ENCODE measurements at regions not wholly inside any gene's neighbourhood (a gene's known extent, or its start where the extent isn't known, plus 50 kb on each side); places are given as distances from the start of the nearest gene placed in this dataset.

GRCh38 chr3:152970851-152971250 is 135.9 kb downstream of the P2RY1 start:
- Mint-ChIP-seq H3K27me3 (peaks cover 0 to 5% of the 10 kb centered on the region in 2 donors), H3K9me3 (peaks cover 0 to 5% (median 0%) of the 10 kb centered on the region in 8 donors), H3K4me3 (no peak overlapping the region), H3K4me1 (no peaks in the 10 kb centered on the region), H3K27ac (no peak overlapping the region), H3K36me3 (no peaks in the 10 kb centered on the region)
- Histone ChIP-seq H3K4me1 (ENCODE audit: insufficient read depth, low read length) (no peaks in the 10 kb centered on the region), H3K36me3 (ENCODE audit: insufficient read depth, low read length) (no peaks in the 10 kb centered on the region), H3K4me3 (ENCODE audit: low read length in 2 of 2) (no peak overlapping the region), H3K9me3 (ENCODE audit: control insufficient read depth in 1 of 2, low read length in 2 of 2) (no peaks in the 10 kb centered on the region), H3K27me3 (ENCODE audit: insufficient read depth, low read length) (no peaks in the 10 kb centered on the region), H3K27ac (ENCODE audit: low read depth, low read length) (no peak overlapping the region)
- intact Hi-C loops (cut with micrococcal nuclease), result no loop called here
- CTCF ChIA-PET (ENCODE audit: partially characterized antibody), result no interaction called here
- POLR2A ChIA-PET (ENCODE audit: partially characterized antibody), result no interaction called here
- no peak for DNase-seq

GRCh38 chr3:152971880-152972279 is 136.9 kb downstream of the P2RY1 start:
- Histone ChIP-seq H3K27ac (ENCODE audit: low read depth, low read length) (no peak overlapping the region), H3K4me1 (ENCODE audit: insufficient read depth, low read length) (no peaks in the 10 kb centered on the region), H3K9me3 (ENCODE audit: control insufficient read depth in 1 of 2, low read length in 2 of 2) (no peaks in the 10 kb centered on the region), H3K4me3 (ENCODE audit: low read length in 2 of 2) (no peak overlapping the region), H3K27me3 (ENCODE audit: insufficient read depth, low read length) (no peaks in the 10 kb centered on the region), H3K36me3 (ENCODE audit: insufficient read depth, low read length) (no peaks in the 10 kb centered on the region)
- H3K4me1 Mint-ChIP-seq, result no peaks in the 10 kb centered on the region
- DNase-seq, result no peak
- H3K4me3 Mint-ChIP-seq, result no peak overlapping the region
- H3K27me3 Mint-ChIP-seq, result peaks cover under 1 to 5% of the 10 kb centered on the region in 2 donors
- ChIA-PET CTCF (ENCODE audit: partially characterized antibody) (no interaction called here), POLR2A (ENCODE audit: partially characterized antibody) (no interaction called here)
- H3K9me3 Mint-ChIP-seq, result peaks cover 0 to 2% (median 0%) of the 10 kb centered on the region in 8 donors
- H3K27ac Mint-ChIP-seq, result no peak overlapping the region
- intact Hi-C loops (cut with micrococcal nuclease), result no loop called here
- H3K36me3 Mint-ChIP-seq, result no peaks in the 10 kb centered on the region

DNA sequence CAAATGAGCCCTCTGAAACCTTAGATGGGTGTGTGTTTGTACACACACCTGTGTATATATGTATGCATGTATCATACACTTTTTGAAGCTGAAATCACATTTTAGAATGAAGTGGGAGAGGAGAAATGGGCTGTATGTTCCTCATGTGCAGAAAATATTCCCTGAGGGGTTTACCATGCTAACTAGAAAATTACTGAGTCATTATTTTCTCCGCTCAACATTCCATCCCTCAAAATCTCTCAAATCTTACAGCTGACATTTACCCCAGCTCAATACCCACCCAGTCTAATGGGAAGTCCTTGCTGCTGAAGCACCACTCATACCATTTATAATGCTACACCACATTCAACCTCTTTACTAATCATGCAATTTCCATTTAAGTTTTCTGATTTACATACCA is 138.6 kb downstream of the P2RY1 start:
- Histone ChIP-seq H3K27me3 (ENCODE audit: insufficient read depth, low read length) (no peaks in the 10 kb centered on the region), H3K36me3 (ENCODE audit: insufficient read depth, low read length) (no peaks in the 10 kb centered on the region), H3K4me1 (ENCODE audit: insufficient read depth, low read length) (no peaks in the 10 kb centered on the region), H3K9me3 (ENCODE audit: control insufficient read depth in 1 of 2, low read length in 2 of 2) (no peaks in the 10 kb centered on the region), H3K27ac (ENCODE audit: low read depth, low read length) (no peak overlapping the region), H3K4me3 (ENCODE audit: low read length in 2 of 2) (no peak overlapping the region)
- Mint-ChIP-seq H3K4me3 (no peak overlapping the region), H3K9me3 (no peaks in the 10 kb centered on the region), H3K27me3 (peaks cover 3 to 10% of the 10 kb centered on the region in 2 donors), H3K36me3 (no peaks in the 10 kb centered on the region), H3K27ac (no peak overlapping the region), H3K4me1 (no peaks in the 10 kb centered on the region)
- ChIA-PET CTCF (ENCODE audit: partially characterized antibody) (no interaction called here), POLR2A (ENCODE audit: partially characterized antibody) (no interaction called here)
- no peak for DNase-seq
- intact Hi-C loops (cut with micrococcal nuclease), result no loop called here

DNA sequence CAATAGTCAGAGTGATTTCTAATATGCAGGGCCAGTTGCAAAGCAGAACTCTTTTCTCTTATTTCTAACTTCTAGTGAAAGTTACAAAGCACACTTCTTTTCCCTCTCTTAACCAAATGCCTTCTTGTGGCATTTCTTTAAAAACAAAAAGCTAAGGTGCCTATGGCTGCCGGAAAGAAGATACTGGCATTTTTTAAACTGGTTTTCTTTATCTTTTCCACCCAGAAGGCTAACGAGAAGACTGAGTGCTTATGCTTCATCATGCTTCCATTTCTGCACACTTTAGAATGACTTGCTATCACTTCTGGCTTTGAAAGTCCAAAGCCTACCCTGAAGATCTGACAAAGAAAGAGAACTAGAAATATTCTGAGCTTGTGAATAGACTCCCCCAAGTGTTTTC is 141.3 kb downstream of the P2RY1 start:
- no peaks in the 10 kb centered on the region for H3K9me3 Mint-ChIP-seq
- DNase-seq, result no peak
- peaks cover 6 to 11% of the 10 kb centered on the region in 2 donors for H3K27me3 Mint-ChIP-seq
- no peak overlapping the region for H3K4me3 Mint-ChIP-seq
- no peaks in the 10 kb centered on the region for H3K4me1 ChIP-seq (ENCODE audit: insufficient read depth, low read length)
- intact Hi-C loops (cut with micrococcal nuclease), result no loop called here
- no peaks in the 10 kb centered on the region for H3K9me3 ChIP-seq (ENCODE audit: control insufficient read depth in 1 of 2, low read length in 2 of 2)
- no peaks in the 10 kb centered on the region for H3K27me3 ChIP-seq (ENCODE audit: insufficient read depth, low read length)
- H3K27ac Mint-ChIP-seq, result no peak overlapping the region
- ChIA-PET CTCF (ENCODE audit: partially characterized antibody) (no interaction called here), POLR2A (ENCODE audit: partially characterized antibody) (no interaction called here)
- no peaks in the 10 kb centered on the region for H3K36me3 Mint-ChIP-seq
- no peak overlapping the region for H3K27ac ChIP-seq (ENCODE audit: low read depth, low read length)
- H3K4me3 ChIP-seq (ENCODE audit: low read length in 2 of 2), result no peak overlapping the region
- H3K4me1 Mint-ChIP-seq, result no peaks in the 10 kb centered on the region
- H3K36me3 ChIP-seq (ENCODE audit: insufficient read depth, low read length), result no peaks in the 10 kb centered on the region

- Mint-ChIP-seq H3K9me3 (no peaks in the 10 kb centered on the region), H3K4me1 (no peaks in the 10 kb centered on the region), H3K4me3 (no peak overlapping the region), H3K36me3 (no peaks in the 10 kb centered on the region), H3K27ac (no peak overlapping the region), H3K27me3 (peaks cover 11 to 16% of the 10 kb centered on the region in 2 donors)
- Histone ChIP-seq H3K27ac (ENCODE audit: low read depth, low read length) (no peak overlapping the region), H3K4me3 (ENCODE audit: low read length in 2 of 2) (no peak overlapping the region), H3K36me3 (ENCODE audit: insufficient read depth, low read length) (no peaks in the 10 kb centered on the region), H3K9me3 (ENCODE audit: control insufficient read depth in 1 of 2, low read length in 2 of 2) (no peaks in the 10 kb centered on the region), H3K27me3 (ENCODE audit: insufficient read depth, low read length) (no peaks in the 10 kb centered on the region), H3K4me1 (ENCODE audit: insufficient read depth, low read length) (no peaks in the 10 kb centered on the region)
- ChIA-PET CTCF (ENCODE audit: partially characterized antibody) (no interaction called here), POLR2A (ENCODE audit: partially characterized antibody) (no interaction called here)
- no peak for DNase-seq
- intact Hi-C loops (cut with micrococcal nuclease), result no loop called here
Measured at GRCh38 chr3:152977366-152977765, 142.4 kb downstream of the P2RY1 start.

DNA sequence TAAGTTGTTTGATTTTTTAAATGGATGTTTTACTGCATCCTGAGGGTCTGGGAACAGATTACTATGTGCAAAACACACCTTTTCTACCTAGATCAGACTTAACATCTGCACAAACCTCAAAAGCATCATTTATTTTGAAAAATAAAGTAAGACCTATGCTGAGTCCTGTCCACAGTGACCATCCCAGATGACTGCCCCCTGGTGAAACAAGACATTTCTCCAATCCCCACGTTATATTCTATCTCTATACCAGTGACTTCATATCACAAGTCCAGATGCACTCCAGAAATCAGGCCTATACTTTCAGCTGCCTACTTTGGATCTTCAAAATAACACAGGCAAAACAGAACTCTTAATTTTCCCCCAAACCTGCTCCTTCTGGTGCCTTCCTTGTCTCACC is 143.2 kb downstream of the P2RY1 start:
- Histone ChIP-seq H3K4me1 (ENCODE audit: insufficient read depth, low read length) (no peaks in the 10 kb centered on the region), H3K27me3 (ENCODE audit: insufficient read depth, low read length) (no peaks in the 10 kb centered on the region), H3K9me3 (ENCODE audit: control insufficient read depth in 1 of 2, low read length in 2 of 2) (no peaks in the 10 kb centered on the region), H3K36me3 (ENCODE audit: insufficient read depth, low read length) (no peaks in the 10 kb centered on the region), H3K27ac (ENCODE audit: low read depth, low read length) (no peak overlapping the region), H3K4me3 (ENCODE audit: low read length in 2 of 2) (no peak overlapping the region)
- no peaks in the 10 kb centered on the region for H3K4me1 Mint-ChIP-seq
- H3K9me3 Mint-ChIP-seq, result no peaks in the 10 kb centered on the region
- no peaks in the 10 kb centered on the region for H3K36me3 Mint-ChIP-seq
- ChIA-PET POLR2A (ENCODE audit: partially characterized antibody) (no interaction called here), CTCF (ENCODE audit: partially characterized antibody) (no interaction called here)
- H3K27me3 Mint-ChIP-seq, result peaks cover 16 to 17% of the 10 kb centered on the region in 2 donors
- H3K27ac Mint-ChIP-seq, result no peak overlapping the region
- DNase-seq, result no peak
- intact Hi-C loops (cut with micrococcal nuclease), result no loop called here
- H3K4me3 Mint-ChIP-seq, result no peak overlapping the region

DNA sequence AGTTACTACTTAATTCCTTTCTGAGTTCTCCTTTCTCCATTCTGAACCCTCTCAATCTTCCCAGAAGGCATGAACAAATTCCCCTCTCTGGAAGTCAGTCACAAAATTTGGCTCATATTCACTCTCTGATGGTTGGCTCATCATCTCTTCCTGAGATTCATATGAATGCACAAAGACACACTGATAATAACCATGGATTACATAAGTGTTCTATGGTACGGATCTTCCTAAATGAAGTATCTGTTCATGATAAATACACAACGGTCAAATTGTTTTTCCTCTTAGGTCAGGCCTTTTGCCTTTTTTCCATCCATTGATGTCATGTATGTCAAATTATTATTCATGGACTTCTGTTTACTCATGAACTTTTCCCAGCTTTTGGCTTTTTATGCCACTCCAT is 162.6 kb downstream of the P2RY1 start:
- H3K9me3 Mint-ChIP-seq, result no peaks in the 10 kb centered on the region
- Histone ChIP-seq H3K27me3 (ENCODE audit: insufficient read depth, low read length) (no peaks in the 10 kb centered on the region), H3K9me3 (ENCODE audit: control insufficient read depth in 1 of 2, low read length in 2 of 2) (no peaks in the 10 kb centered on the region), H3K4me1 (ENCODE audit: insufficient read depth, low read length) (no peaks in the 10 kb centered on the region), H3K4me3 (ENCODE audit: low read length in 2 of 2) (no peak overlapping the region), H3K27ac (ENCODE audit: low read depth, low read length) (no peak overlapping the region), H3K36me3 (ENCODE audit: insufficient read depth, low read length) (no peaks in the 10 kb centered on the region)
- ChIA-PET POLR2A (ENCODE audit: partially characterized antibody) (no interaction called here), CTCF (ENCODE audit: partially characterized antibody) (no interaction called here)
- no peak for DNase-seq
- no peak overlapping the region for H3K4me3 Mint-ChIP-seq
- peaks cover 0 to 3% (median under 1%) of the 10 kb centered on the region in 4 donors for H3K4me1 Mint-ChIP-seq
- H3K27ac Mint-ChIP-seq, result no peak overlapping the region
- H3K27me3 Mint-ChIP-seq, result peaks cover 3 to 18% of the 10 kb centered on the region in 2 donors
- H3K36me3 Mint-ChIP-seq, result no peaks in the 10 kb centered on the region
- intact Hi-C loops (cut with micrococcal nuclease), result no loop called here

DNA sequence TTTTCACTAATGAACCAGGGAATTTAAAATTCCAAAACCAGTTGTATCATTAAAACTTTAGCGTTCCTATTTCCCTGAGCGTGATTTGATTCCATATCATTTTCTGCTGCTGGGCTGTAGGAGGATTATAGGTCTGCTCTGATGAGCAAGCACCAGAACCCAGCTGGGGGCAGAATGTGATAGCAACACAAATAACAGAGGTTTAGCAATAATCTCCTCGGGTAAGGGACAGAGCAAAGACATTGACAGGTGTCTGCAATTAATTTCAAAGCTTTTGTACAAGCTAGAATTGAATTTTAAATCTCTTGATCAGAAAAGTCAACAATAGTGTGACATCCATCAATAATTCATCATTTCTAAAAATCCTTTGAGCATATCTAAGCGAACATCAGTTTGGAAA is 163.4 kb upstream of the RAP2B start:
- Histone ChIP-seq H3K4me3 (ENCODE audit: low read length in 2 of 2) (no peak overlapping the region), H3K4me1 (ENCODE audit: insufficient read depth, low read length) (no peaks in the 10 kb centered on the region), H3K9me3 (ENCODE audit: control insufficient read depth in 1 of 2, low read length in 2 of 2) (no peaks in the 10 kb centered on the region), H3K36me3 (ENCODE audit: insufficient read depth, low read length) (no peaks in the 10 kb centered on the region), H3K27me3 (ENCODE audit: insufficient read depth, low read length) (no peaks in the 10 kb centered on the region), H3K27ac (ENCODE audit: low read depth, low read length) (no peak overlapping the region)
- ChIA-PET CTCF (ENCODE audit: partially characterized antibody) (no interaction called here), POLR2A (ENCODE audit: partially characterized antibody) (no interaction called here)
- Mint-ChIP-seq H3K9me3 (no peaks in the 10 kb centered on the region), H3K4me3 (no peak overlapping the region), H3K27ac (no peak overlapping the region), H3K36me3 (no peaks in the 10 kb centered on the region), H3K4me1 (peaks cover 0 to 3% (median under 1%) of the 10 kb centered on the region in 4 donors), H3K27me3 (peaks cover 3 to 18% of the 10 kb centered on the region in 2 donors)
- no peak for DNase-seq
- intact Hi-C loops (cut with micrococcal nuclease), result no loop called here

Data from CD4-positive, alpha-beta memory T cell (primary cell).